ENCODE measurements at regions not wholly inside any gene's neighbourhood (a gene's known extent, or its start where the extent isn't known, plus 50 kb on each side); places are given as distances from the start of the nearest gene placed in this dataset.

GRCh38 chr17:13743906-13744305 lies 142.2 kb upstream of the HS3ST3A1 start:
- no peaks in the 10 kb centered on the region for H3K79me2 ChIP-seq (ENCODE audit: control insufficient read depth, insufficient read depth, low read length)
- no peaks in the 10 kb centered on the region for H3K9me3 ChIP-seq (replicated peaks; ENCODE audit: control insufficient read depth, insufficient read depth, low read length)
- H3K36me3 ChIP-seq (ENCODE audit: control insufficient read depth in 2 of 2, extremely low read depth in 1 of 2, insufficient read depth in 2 of 2, low read length in 2 of 2), result no peaks in the 10 kb centered on the region
- H2AFZ ChIP-seq (ENCODE audit: low read depth, low read length), result no peak overlapping the region
- no peak overlapping the region for H3K4me3 ChIP-seq (replicated peaks in 1 of 3; ENCODE audit: insufficient read depth in 1 of 3, low read depth in 1 of 3, low read length in 3 of 3)
- POLR2A ChIA-PET, result no interaction called here
- H3K4me2 ChIP-seq (ENCODE audit: insufficient read depth, low read length), result no peak overlapping the region
- H3K27ac ChIP-seq (ENCODE audit: insufficient read depth, low read depth, low read length), result no peak overlapping the region
- no peaks in the 10 kb centered on the region for H4K20me1 ChIP-seq (replicated peaks; ENCODE audit: control insufficient read depth, extremely low read depth, insufficient read depth, low read length)
- dilution Hi-C loops (cut with MboI; ENCODE audit: extremely low pct_ligation_motif_present, low sequenced_read_pairs), result no loop called here
- intact Hi-C loops (cut with micrococcal nuclease), result no loop called here
- TF ChIP-seq MAX (IDR thresholded peaks at IDR 0.05; ENCODE audit: insufficient read depth, insufficient read length), result no peak
- TF ChIP-seq FOS (IDR thresholded peaks at IDR 0.05; ENCODE audit: borderline replicate concordance, insufficient read depth, low read length), result no peak
- no peak for TF ChIP-seq POLR2AphosphoS5 (IDR thresholded peaks at IDR 0.05; ENCODE audit: insufficient read depth, low read depth, low read length)
- TF ChIP-seq CTCF (IDR thresholded peaks at IDR 0.05; ENCODE audit: extremely low read depth in 1 of 2, insufficient read depth in 1 of 2, low read depth in 1 of 2, low read length in 2 of 2), result no peak
- TF ChIP-seq GATA2 (IDR thresholded peaks at IDR 0.05; ENCODE audit: insufficient read depth, insufficient read length, low read depth, low read length), result no peak
- no peak for TF ChIP-seq POLR2A (IDR thresholded peaks at IDR 0.05; ENCODE audit: low read depth, low read length)
- TF ChIP-seq EZH2 (IDR thresholded peaks at IDR 0.05; ENCODE audit: borderline replicate concordance, low read depth, low read length, severe bottlenecking), result no peak
- no peak for TF ChIP-seq JUN (IDR thresholded peaks at IDR 0.05; ENCODE audit: borderline replicate concordance, insufficient read depth, insufficient read length, low read depth)
- no peak for TF ChIP-seq MYC (IDR thresholded peaks at IDR 0.05; ENCODE audit: low read depth, low read length)
- H3K9ac ChIP-seq (replicated peaks; ENCODE audit: extremely low read depth, insufficient read depth, low read length), result no peak overlapping the region
- H3K27me3 ChIP-seq (ENCODE audit: control insufficient read depth in 2 of 2, insufficient read depth in 2 of 2, low read length in 2 of 2), result no peaks in the 10 kb centered on the region
- no peaks in the 10 kb centered on the region for H3K4me1 ChIP-seq (ENCODE audit: control insufficient read depth, extremely low read depth, insufficient read depth, low read length)
- H3K9me1 ChIP-seq (replicated peaks; ENCODE audit: control insufficient read depth, extremely low read depth, insufficient read depth, low read length), result no peaks in the 10 kb centered on the region
- CTCF ChIA-PET, result no interaction called here
- FAIRE-seq (no peak), DNase-seq (ENCODE audit: low read depth, low spot score) (no peak)
- BruUV-seq (replicated peaks), result no TSS peak

Measured in endothelial cell of umbilical vein (primary cell).